HG02759 (cell line): ENCODE measurements at regions not wholly inside any gene's neighbourhood (a gene's known extent, or its start where the extent isn't known, plus 50 kb on each side); places are given as distances from the start of the nearest gene placed in this dataset.

Source experiments
- ATAC-seq: cut with Tn5 transposase; IDR thresholded peaks from one replicate; pipeline ENCODE4 v1.9.1; 2021; ENCODE audit warnings: mild to moderate bottlenecking, moderate library complexity; ENCODE audit not compliant: unreplicated experiment

GRCh38 chr2:15789381-15790062, 150.8 kb upstream of the MYCN start:
- ATAC-seq, result no peak

GRCh38 chr2:15790326-15790725, 150.0 kb upstream of the MYCN start:
- ATAC-seq, result no peak

GRCh38 chr2:15790838-15791237, 149.5 kb upstream of the MYCN start:
- ATAC-seq, result no peak

- ATAC-seq, result no peak
These were observed 149.1 kb upstream of the MYCN start for GRCh38 chr2:15791294-15791693.

- ATAC-seq, result no peak
These were observed 148.0 kb upstream of the MYCN start for GRCh38 chr2:15792331-15792730.

GRCh38 chr2:15793078-15793913, 147.1 kb upstream of the MYCN start:
- no peak for ATAC-seq

- no peak for ATAC-seq
These were observed 146.4 kb upstream of the MYCN start for GRCh38 chr2:15793978-15794377.

GRCh38 chr2:15794608-15795134, 145.7 kb upstream of the MYCN start:
- no peak for ATAC-seq

- ATAC-seq, result no peak
These were observed 144.9 kb upstream of the MYCN start for GRCh38 chr2:15795426-15795825.

GRCh38 chr2:15796167-15796942, 144.0 kb upstream of the MYCN start:
- no peak for ATAC-seq

GRCh38 chr2:15797231-15797938, 143.0 kb upstream of the MYCN start:
- no peak for ATAC-seq

GRCh38 chr2:15797939-15798281, 142.4 kb upstream of the MYCN start:
- ATAC-seq, result no peak

GRCh38 chr2:15798701-15799431, 141.5 kb upstream of the MYCN start:
- no peak for ATAC-seq

GRCh38 chr2:15799432-15799827, 140.9 kb upstream of the MYCN start:
- no peak for ATAC-seq

- ATAC-seq, result no peak
These were observed 139.6 kb upstream of the MYCN start for GRCh38 chr2:15800495-15801329.

GRCh38 chr2:15801439-15801838, 138.9 kb upstream of the MYCN start:
- ATAC-seq, result no peak

- no peak for ATAC-seq
These were observed 138.4 kb upstream of the MYCN start for GRCh38 chr2:15801904-15802303.

- no peak for ATAC-seq
These were observed 137.4 kb upstream of the MYCN start for GRCh38 chr2:15802657-15803542.
